Activated CD4-positive, alpha-beta memory T cell treated with anti-CD3 and anti-CD28 coated beads, Interleukin-2, amount 10 ng/mL, durations not matched to agents 7 days and 5 days (primary cell): ENCODE measurements at regions not wholly inside any gene's neighbourhood (a gene's known extent, or its start where the extent isn't known, plus 50 kb on each side); places are given as distances from the start of the nearest gene placed in this dataset.

Experiments
- CTCF ChIA-PET: fragments of 350-600 bp; sonication (Branson Sonifier 250); formaldehyde crosslinking; loops from one replicate; lab custom pipeline; 2021; ENCODE audit warnings: antibody characterized with exemption, inconsistent platforms; lab: Charles Lee
- POLR2A ChIA-PET: fragments of 350-600 bp; sonication (Branson Sonifier 250); formaldehyde crosslinking; loops from one replicate; lab custom pipeline; 2021; ENCODE audit warnings: antibody characterized with exemption; lab: Charles Lee
- DNase-seq: peaks from one replicate; pipeline ENCODE4 v3.0.0-alpha.2; 2020
- H3K27ac Mint-ChIP-seq: one replicate; pipeline ENCODE4 v1.8.0; 2021; ENCODE audit warnings: mild to moderate bottlenecking, mixed read lengths
- H3K27me3 Mint-ChIP-seq: one replicate; pipeline ENCODE4 v1.8.0; 2021; ENCODE audit warnings: mixed read lengths
- H3K36me3 Mint-ChIP-seq: one replicate; pipeline ENCODE4 v1.8.0; 2021; ENCODE audit warnings: low read depth, mixed read lengths
- H3K4me1 Mint-ChIP-seq: one replicate; pipeline ENCODE4 v1.8.0; 2021; ENCODE audit warnings: mixed read lengths
- H3K4me3 Mint-ChIP-seq: one replicate; pipeline ENCODE4 v1.8.0; 2021; ENCODE audit warnings: mild to moderate bottlenecking, mixed read lengths
- H3K9me3 Mint-ChIP-seq: one replicate; pipeline ENCODE4 v1.8.0; 2021; ENCODE audit warnings: mixed read lengths

DNA sequence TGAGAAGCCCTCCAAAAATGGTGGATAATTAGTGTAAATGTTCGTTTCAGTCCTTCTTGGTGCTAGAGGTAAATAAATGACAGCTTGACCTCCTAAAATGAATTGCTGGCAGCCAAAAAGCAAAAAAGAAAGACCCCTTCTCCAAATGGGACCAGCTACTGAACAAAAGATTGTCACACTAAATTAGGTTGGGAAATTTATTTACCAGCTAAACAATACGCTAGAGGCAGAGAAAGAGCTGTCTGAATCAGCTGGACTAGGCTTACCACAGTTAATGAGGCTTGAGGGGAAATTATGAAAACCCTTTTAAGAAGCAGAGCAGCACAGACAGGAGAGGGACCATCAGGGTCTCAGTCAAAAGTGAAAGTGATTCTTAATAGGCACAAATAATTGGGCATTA lies 498.9 kb downstream of the SUCLA2 start:
- POLR2A ChIA-PET = no interaction called here
- no peaks in the 10 kb centered on the region for H3K9me3 Mint-ChIP-seq

DNA sequence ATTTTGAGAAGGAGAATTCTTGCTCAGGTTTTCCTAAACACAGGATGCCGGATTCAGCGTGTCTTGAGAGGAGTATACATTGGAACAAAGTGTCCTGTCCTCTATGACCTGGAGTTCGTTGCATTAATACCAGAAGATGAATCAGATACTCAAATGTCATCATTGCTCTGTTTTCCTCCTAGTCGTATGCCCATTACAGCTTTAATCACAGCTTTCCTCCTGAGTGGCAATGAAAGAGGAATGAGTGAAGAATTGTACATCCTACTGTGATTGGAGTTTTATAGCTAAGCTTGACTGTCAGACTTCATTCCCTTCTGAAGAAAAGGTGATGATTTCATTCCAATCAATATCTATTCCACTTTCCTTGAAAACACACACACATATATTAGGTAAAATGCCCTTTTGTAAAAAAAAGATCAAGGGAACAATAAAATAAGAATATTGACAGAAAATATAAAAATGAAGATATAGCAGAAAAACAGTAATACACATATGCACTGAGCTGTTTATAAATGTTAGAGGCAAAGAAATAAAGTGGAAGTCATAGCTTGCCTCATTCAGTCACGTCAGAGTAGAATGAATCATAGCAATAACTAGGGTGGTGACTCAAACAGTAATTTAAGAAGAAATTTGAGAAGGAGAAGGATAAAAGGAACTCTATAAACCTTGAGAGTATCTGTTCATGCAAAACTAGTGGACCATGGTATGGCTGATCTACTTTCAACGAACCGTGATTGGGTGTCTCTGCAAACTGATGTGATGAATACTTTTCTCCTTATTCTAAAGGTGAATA lies 501.5 kb downstream of the SUCLA2 start:
- ChIA-PET POLR2A (no interaction called here), CTCF (no interaction called here)
- Mint-ChIP-seq H3K27ac (no peak overlapping the region), H3K4me1 (no peaks in the 10 kb centered on the region), H3K9me3 (no peaks in the 10 kb centered on the region), H3K36me3 (no peaks in the 10 kb centered on the region), H3K27me3 (no peaks in the 10 kb centered on the region), H3K4me3 (no peak overlapping the region)
- DNase-seq = no peak

More for the DNA sequence above, 498.9 kb downstream of the SUCLA2 start:
- H3K36me3 Mint-ChIP-seq = no peaks in the 10 kb centered on the region
- no peaks in the 10 kb centered on the region for H3K27me3 Mint-ChIP-seq
- DNase-seq = no peak
- CTCF ChIA-PET = no interaction called here
- H3K4me1 Mint-ChIP-seq = no peaks in the 10 kb centered on the region
- H3K27ac Mint-ChIP-seq = no peak overlapping the region
- no peak overlapping the region for H3K4me3 Mint-ChIP-seq

DNA sequence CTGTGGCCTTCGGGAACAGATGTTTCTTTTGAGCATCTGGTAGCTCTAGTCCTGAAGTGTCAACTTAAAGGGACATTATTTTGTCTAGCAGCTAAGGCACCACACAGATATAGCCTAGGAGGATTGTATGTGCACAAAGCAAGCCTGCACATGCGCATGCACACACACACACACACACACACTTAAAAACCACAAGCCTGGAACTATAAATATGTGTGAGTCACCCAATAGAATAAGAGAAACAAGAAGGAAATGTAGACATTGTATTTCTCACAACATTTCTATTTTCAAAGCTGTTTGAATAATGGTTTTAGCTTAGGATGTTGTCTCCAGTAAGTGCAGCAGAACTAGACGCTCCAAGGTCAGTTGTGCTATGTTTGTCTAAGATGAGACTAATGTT lies 516.5 kb downstream of the SUCLA2 start:
- Mint-ChIP-seq H3K27me3 (no peaks in the 10 kb centered on the region), H3K9me3 (no peaks in the 10 kb centered on the region), H3K36me3 (no peaks in the 10 kb centered on the region), H3K4me3 (no peak overlapping the region), H3K4me1 (no peaks in the 10 kb centered on the region), H3K27ac (no peak overlapping the region)
- CTCF ChIA-PET = no interaction called here
- POLR2A ChIA-PET = no interaction called here
- DNase-seq = no peak

DNA sequence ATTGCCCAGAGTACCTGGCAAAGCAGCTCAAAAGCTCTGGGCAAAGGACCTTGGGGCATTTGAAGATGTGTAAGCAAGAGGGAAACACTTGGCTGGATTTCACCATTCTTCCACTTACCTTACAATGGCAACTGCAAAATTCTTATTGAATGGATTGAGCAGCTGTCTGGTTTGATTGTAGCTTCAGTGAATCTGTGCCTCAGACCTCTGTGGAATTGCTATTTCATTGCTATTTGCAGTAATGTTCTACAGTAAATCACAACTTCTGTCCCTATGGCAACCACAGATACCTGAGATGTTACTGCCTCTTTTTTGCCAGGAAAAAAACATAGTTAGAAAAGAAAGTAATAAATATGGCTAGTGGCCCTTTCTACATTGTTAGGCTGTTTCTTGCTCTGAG lies 519.5 kb downstream of the SUCLA2 start:
- ChIA-PET POLR2A (no interaction called here), CTCF (no interaction called here)
- Mint-ChIP-seq H3K27me3 (no peaks in the 10 kb centered on the region), H3K27ac (no peak overlapping the region), H3K4me3 (no peak overlapping the region), H3K36me3 (no peaks in the 10 kb centered on the region), H3K4me1 (no peaks in the 10 kb centered on the region), H3K9me3 (no peaks in the 10 kb centered on the region)
- no peak for DNase-seq

DNA sequence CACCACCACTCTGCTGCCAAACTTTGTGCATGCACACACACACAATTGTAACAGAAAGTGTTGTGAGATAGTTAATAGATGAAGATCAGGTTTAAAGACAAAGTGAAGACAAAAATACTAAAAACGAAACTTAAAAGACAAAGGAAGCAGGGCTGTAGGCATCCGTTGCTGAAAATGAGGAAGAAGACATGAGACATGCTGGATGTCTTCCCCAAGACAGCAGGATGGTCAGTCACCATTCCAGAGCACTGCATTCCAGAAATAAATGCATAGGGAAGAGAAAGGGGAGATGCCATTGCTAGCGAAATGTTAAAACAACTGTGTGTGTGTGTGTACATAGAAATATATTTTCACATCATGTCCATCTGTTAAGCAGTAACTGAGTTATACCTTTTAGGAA lies 520.1 kb downstream of the SUCLA2 start:
- H3K27me3 Mint-ChIP-seq = no peaks in the 10 kb centered on the region
- no peaks in the 10 kb centered on the region for H3K4me1 Mint-ChIP-seq
- no peaks in the 10 kb centered on the region for H3K36me3 Mint-ChIP-seq
- no peak overlapping the region for H3K4me3 Mint-ChIP-seq
- H3K27ac Mint-ChIP-seq = no peak overlapping the region
- ChIA-PET POLR2A (no interaction called here), CTCF (no interaction called here)
- no peak for DNase-seq
- H3K9me3 Mint-ChIP-seq = no peaks in the 10 kb centered on the region

DNA sequence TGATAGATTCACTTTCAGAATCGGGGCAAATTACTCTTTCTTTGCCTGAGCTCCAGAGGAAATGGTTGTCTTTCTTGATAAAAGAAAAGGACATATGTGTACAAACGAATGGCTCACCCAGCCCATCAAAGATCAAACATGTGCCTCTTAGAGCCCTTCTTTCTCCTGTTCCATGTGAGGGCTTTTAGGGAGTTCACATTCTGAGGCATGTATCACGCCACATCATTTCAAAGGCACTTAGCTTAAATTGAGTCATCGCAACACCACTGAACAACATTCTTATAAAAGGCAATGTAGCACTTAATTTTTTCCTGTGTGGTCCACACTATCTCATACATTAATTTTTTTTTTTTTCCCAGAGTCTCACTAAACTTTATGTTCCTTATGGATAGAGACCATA lies 521.0 kb downstream of the SUCLA2 start:
- ChIA-PET POLR2A (no interaction called here), CTCF (no interaction called here)
- Mint-ChIP-seq H3K27ac (no peak overlapping the region), H3K4me1 (no peaks in the 10 kb centered on the region), H3K36me3 (no peaks in the 10 kb centered on the region), H3K27me3 (no peaks in the 10 kb centered on the region), H3K9me3 (no peaks in the 10 kb centered on the region), H3K4me3 (no peak overlapping the region)
- DNase-seq = no peak

DNA sequence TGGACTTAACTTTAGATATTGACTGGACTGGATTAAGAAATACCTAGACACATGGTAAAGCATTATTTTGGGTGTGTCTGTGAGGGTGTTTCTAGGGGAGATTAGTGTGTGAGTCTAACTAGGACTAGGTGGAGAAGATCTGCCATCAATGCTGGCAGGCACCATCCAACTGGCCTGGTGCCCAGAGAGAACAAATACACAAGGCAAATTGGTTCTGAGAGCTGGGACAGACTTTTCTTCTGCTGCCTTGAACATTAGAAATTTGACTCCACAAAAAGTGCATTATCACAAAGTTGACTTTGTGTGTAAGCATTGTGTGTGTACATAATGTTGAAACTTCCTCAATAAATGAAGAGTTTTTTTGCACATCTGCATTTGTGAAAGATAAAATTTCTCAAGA lies 522.1 kb downstream of the SUCLA2 start:
- DNase-seq = no peak
- POLR2A ChIA-PET = no interaction called here
- CTCF ChIA-PET = no interaction called here
- Mint-ChIP-seq H3K9me3 (no peaks in the 10 kb centered on the region), H3K4me1 (no peaks in the 10 kb centered on the region), H3K27ac (no peak overlapping the region), H3K4me3 (no peak overlapping the region), H3K36me3 (no peaks in the 10 kb centered on the region), H3K27me3 (no peaks in the 10 kb centered on the region)

DNA sequence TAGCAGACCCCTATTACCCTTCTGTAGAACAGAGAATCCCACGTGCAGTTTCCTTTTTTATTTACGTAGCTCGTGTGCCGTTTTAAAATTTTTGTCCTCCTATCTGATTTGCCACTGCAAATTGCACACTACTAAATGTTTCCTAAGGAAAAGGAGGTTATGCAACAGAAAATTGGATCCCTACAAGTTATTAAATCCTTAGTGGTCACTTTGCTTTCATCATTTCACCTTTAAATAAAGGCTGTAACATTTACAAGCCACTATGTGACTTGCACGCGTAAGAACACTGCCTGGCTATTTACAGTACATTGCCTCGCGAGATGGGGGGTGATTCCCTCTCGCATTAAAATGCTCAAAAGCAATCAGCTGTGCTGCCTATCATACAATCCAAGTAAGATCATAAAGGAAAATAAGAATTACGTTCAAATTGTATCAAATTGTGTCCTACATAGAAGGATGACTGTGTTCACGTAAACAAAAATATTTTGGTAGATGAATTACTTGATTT lies 525.6 kb downstream of the SUCLA2 start:
- DNase-seq = no peak
- no peaks in the 10 kb centered on the region for H3K27me3 Mint-ChIP-seq
- no peak overlapping the region for H3K27ac Mint-ChIP-seq
- no peaks in the 10 kb centered on the region for H3K9me3 Mint-ChIP-seq
- H3K4me1 Mint-ChIP-seq = no peaks in the 10 kb centered on the region
- ChIA-PET POLR2A (no interaction called here), CTCF (no interaction called here)
- no peak overlapping the region for H3K4me3 Mint-ChIP-seq
- no peaks in the 10 kb centered on the region for H3K36me3 Mint-ChIP-seq

DNA sequence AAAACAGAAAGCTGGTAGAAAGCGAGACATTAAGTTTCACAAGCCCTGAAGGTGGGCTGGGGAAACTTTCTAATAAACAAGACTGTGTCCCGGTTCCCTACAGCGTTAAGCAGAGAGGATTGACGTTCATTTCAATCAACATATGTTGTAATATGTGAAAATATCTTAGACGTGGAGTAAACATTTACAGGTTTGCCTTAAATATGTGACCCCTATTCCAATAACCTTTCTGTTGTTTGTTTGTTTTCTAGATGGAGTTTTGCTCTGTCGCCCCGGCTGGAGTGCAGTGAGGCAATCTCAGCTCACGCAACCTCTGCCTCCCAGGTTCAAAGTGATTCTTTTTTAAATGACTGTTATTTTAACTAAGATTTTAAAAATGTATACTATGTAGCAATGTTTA lies 526.2 kb downstream of the SUCLA2 start:
- ChIA-PET CTCF (no interaction called here), POLR2A (no interaction called here)
- Mint-ChIP-seq H3K27ac (no peak overlapping the region), H3K4me3 (no peak overlapping the region), H3K4me1 (no peaks in the 10 kb centered on the region), H3K27me3 (no peaks in the 10 kb centered on the region), H3K9me3 (no peaks in the 10 kb centered on the region), H3K36me3 (no peaks in the 10 kb centered on the region)
- no peak for DNase-seq

DNA sequence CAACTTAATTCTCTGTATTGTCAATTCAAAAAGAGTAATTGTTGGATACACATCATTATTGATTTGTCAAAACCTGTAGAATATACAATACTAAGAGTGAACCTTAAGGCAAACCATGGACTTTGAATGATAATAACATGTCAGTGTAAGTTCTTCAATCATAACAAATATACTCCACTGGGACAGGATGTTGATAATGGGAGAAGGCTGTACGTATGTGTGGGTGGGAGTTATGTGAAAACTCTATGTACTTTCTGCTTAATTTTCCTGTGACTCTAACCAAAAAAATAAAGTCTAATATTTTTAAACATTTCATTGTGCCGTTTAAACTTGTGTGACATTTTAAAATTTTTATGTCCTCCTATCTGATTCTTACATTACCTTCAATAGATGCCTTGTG lies 526.7 kb downstream of the SUCLA2 start:
- H3K27me3 Mint-ChIP-seq = no peaks in the 10 kb centered on the region
- no peaks in the 10 kb centered on the region for H3K36me3 Mint-ChIP-seq
- no peak for DNase-seq
- ChIA-PET POLR2A (no interaction called here), CTCF (no interaction called here)
- no peak overlapping the region for H3K27ac Mint-ChIP-seq
- no peak overlapping the region for H3K4me3 Mint-ChIP-seq
- H3K4me1 Mint-ChIP-seq = no peaks in the 10 kb centered on the region
- H3K9me3 Mint-ChIP-seq = no peaks in the 10 kb centered on the region

DNA sequence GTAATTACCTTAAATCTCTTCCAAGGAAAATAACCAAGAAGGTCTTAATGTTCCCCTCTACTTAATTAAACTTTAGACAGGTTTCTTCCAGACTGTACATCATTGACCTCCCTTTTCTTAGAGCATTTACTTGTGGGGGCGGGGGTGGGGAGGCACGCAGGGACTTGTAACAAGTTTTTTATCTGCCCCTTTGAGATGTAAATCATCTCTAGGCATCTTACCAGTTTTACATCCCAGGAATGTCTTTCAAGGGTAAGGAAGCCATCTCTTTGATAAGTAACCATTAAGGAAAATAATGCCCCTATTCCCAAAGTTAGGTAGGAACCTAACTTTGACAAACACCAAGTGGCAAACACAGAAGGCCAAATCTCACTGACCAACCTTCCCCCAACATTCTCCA lies 528.6 kb downstream of the SUCLA2 start:
- Mint-ChIP-seq H3K4me1 (no peaks in the 10 kb centered on the region), H3K4me3 (no peak overlapping the region), H3K27me3 (no peaks in the 10 kb centered on the region), H3K9me3 (peaks cover 5% of the 10 kb centered on the region), H3K27ac (no peak overlapping the region), H3K36me3 (no peaks in the 10 kb centered on the region)
- ChIA-PET CTCF (no interaction called here), POLR2A (no interaction called here)
- DNase-seq = no peak

DNA sequence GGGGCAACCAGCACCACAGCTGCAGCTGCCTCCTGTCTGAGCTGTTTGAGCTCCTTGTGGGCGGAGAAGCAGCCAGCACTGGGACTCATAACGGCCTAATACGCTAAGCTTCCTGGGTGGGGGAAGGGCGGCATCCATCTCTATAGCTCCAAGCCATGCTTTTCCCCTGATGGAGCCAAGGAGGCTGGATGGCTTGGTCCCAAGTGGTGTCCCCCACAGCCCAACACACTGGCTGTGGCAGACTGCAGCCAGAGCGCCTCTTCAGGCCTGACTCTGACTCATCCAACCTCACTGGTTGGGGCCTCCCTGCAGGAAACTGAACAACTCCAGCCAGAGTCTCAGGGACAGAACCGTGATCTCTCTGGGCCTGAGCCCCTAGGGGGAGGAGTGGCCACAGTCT lies 537.3 kb downstream of the SUCLA2 start:
- H3K4me1 Mint-ChIP-seq = no peaks in the 10 kb centered on the region
- ChIA-PET POLR2A (no interaction called here), CTCF (no interaction called here)
- no peak overlapping the region for H3K27ac Mint-ChIP-seq
- DNase-seq = no peak
- H3K36me3 Mint-ChIP-seq = no peaks in the 10 kb centered on the region
- peaks cover 10% of the 10 kb centered on the region for H3K9me3 Mint-ChIP-seq
- H3K4me3 Mint-ChIP-seq = no peak overlapping the region
- H3K27me3 Mint-ChIP-seq = no peaks in the 10 kb centered on the region

DNA sequence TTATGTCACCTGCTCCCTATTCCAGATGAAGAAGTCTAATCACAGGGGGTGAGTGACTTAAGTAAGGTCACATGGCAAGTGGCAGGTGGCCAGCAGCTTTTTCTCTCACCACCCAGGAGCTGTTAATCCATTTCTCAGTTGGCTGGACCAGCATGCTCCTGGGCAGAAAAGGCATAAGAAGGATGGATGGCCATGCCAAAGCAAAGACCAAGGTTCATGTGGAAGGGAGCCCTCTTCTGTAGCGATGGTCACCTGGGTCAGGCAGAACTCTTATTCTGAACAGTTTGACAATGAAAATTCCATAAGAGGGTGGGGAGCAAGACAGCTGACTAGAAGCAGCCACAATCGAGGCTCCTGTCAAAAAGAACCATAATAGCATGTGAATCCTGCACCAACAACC lies 538.1 kb downstream of the SUCLA2 start:
- Mint-ChIP-seq H3K4me3 (no peak overlapping the region), H3K27me3 (no peaks in the 10 kb centered on the region), H3K36me3 (no peaks in the 10 kb centered on the region), H3K9me3 (peaks cover 8% of the 10 kb centered on the region), H3K27ac (no peak overlapping the region), H3K4me1 (no peaks in the 10 kb centered on the region)
- ChIA-PET CTCF (no interaction called here), POLR2A (no interaction called here)
- no peak for DNase-seq

DNA sequence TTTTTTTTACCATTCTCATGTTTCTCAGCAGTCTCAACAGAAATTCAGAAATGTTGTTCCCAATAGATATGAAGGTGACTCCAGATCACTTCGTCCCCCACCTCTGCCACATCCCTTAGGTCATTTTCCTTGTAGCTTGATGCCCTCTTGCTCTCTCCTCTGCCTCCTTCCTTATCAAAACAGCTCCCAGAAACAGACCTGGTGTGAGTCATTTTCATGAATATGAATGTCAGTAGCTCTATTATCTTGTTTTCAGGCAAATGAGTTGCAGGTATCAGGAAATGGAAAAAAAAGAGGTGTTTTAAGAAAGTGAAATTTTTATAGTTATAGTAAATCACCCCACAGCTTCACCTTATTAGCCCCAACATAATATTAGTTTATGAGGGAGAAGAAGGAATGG lies 539.3 kb downstream of the SUCLA2 start:
- H3K4me1 Mint-ChIP-seq = no peaks in the 10 kb centered on the region
- H3K4me3 Mint-ChIP-seq = no peak overlapping the region
- H3K27ac Mint-ChIP-seq = no peak overlapping the region
- DNase-seq = no peak
- H3K27me3 Mint-ChIP-seq = no peaks in the 10 kb centered on the region
- POLR2A ChIA-PET = no interaction called here
- peaks cover 5% of the 10 kb centered on the region for H3K9me3 Mint-ChIP-seq
- CTCF ChIA-PET = no interaction called here
- H3K36me3 Mint-ChIP-seq = no peaks in the 10 kb centered on the region
